ENCODE measurements at regions not wholly inside any gene's neighbourhood (a gene's known extent, or its start where the extent isn't known, plus 50 kb on each side); places are given as distances from the start of the nearest gene placed in this dataset.

- H3K4me3 ChIP-seq (ENCODE audit: insufficient read depth, low read depth, low read length), result no peak overlapping the region
- DNase-seq, result no peak
- no peaks in the 10 kb centered on the region for H3K36me3 ChIP-seq (replicated peaks; ENCODE audit: control insufficient read depth, insufficient read depth, low read length)
- H3K27me3 ChIP-seq (ENCODE audit: control insufficient read depth, insufficient read depth, low read length), result no peaks in the 10 kb centered on the region
Observed at GRCh38 chr3:147956615-147957014, 547.5 kb downstream of the ZIC1 start.

- no peak for DNase-seq
Observed at GRCh38 chr3:147958754-147959153, 549.6 kb downstream of the ZIC1 start.

GRCh38 chr3:147960786-147961185 lies 551.6 kb downstream of the ZIC1 start:
- Histone ChIP-seq H3K4me3 (ENCODE audit: insufficient read depth, low read depth, low read length) (no peak overlapping the region), H3K27me3 (ENCODE audit: control insufficient read depth, insufficient read depth, low read length) (no peaks in the 10 kb centered on the region), H3K36me3 (replicated peaks; ENCODE audit: control insufficient read depth, insufficient read depth, low read length) (no peaks in the 10 kb centered on the region)
- no peak for DNase-seq

More at GRCh38 chr3:147958754-147959153, 549.6 kb downstream of the ZIC1 start:
- no peaks in the 10 kb centered on the region for H3K36me3 ChIP-seq (replicated peaks; ENCODE audit: control insufficient read depth, insufficient read depth, low read length)
- H3K27me3 ChIP-seq (ENCODE audit: control insufficient read depth, insufficient read depth, low read length), result no peaks in the 10 kb centered on the region
- H3K4me3 ChIP-seq (ENCODE audit: insufficient read depth, low read depth, low read length), result no peak overlapping the region

- no peak overlapping the region for H3K4me3 ChIP-seq (ENCODE audit: insufficient read depth, low read depth, low read length)
- H3K27me3 ChIP-seq (ENCODE audit: control insufficient read depth, insufficient read depth, low read length), result no peaks in the 10 kb centered on the region
- DNase-seq, result no peak
- H3K36me3 ChIP-seq (replicated peaks; ENCODE audit: control insufficient read depth, insufficient read depth, low read length), result no peaks in the 10 kb centered on the region
Observed at GRCh38 chr3:147962408-147963164, 553.4 kb downstream of the ZIC1 start.

GRCh38 chr3:147963711-147964110 lies 554.5 kb downstream of the ZIC1 start:
- H3K4me3 ChIP-seq (ENCODE audit: insufficient read depth, low read depth, low read length), result no peak overlapping the region
- H3K27me3 ChIP-seq (ENCODE audit: control insufficient read depth, insufficient read depth, low read length), result no peaks in the 10 kb centered on the region
- H3K36me3 ChIP-seq (replicated peaks; ENCODE audit: control insufficient read depth, insufficient read depth, low read length), result no peaks in the 10 kb centered on the region
- no peak for DNase-seq

- H3K27me3 ChIP-seq (ENCODE audit: control insufficient read depth, insufficient read depth, low read length), result no peaks in the 10 kb centered on the region
- no peak for DNase-seq
- no peak overlapping the region for H3K4me3 ChIP-seq (ENCODE audit: insufficient read depth, low read depth, low read length)
- H3K36me3 ChIP-seq (replicated peaks; ENCODE audit: control insufficient read depth, insufficient read depth, low read length), result no peaks in the 10 kb centered on the region
Observed at GRCh38 chr3:147975165-147975564, 566.0 kb downstream of the ZIC1 start.

- no peaks in the 10 kb centered on the region for H3K27me3 ChIP-seq (ENCODE audit: control insufficient read depth, insufficient read depth, low read length)
- no peak overlapping the region for H3K4me3 ChIP-seq (ENCODE audit: insufficient read depth, low read depth, low read length)
- no peak for DNase-seq
- H3K36me3 ChIP-seq (replicated peaks; ENCODE audit: control insufficient read depth, insufficient read depth, low read length), result no peaks in the 10 kb centered on the region
Observed at GRCh38 chr3:147977001-147977400, 567.8 kb downstream of the ZIC1 start.

GRCh38 chr3:147987549-147987948 lies 578.4 kb downstream of the ZIC1 start:
- Histone ChIP-seq H3K4me3 (ENCODE audit: insufficient read depth, low read depth, low read length) (no peak overlapping the region), H3K27me3 (ENCODE audit: control insufficient read depth, insufficient read depth, low read length) (no peaks in the 10 kb centered on the region), H3K36me3 (replicated peaks; ENCODE audit: control insufficient read depth, insufficient read depth, low read length) (no peaks in the 10 kb centered on the region)
- no peak for DNase-seq

GRCh38 chr3:147989344-147989743 lies 580.2 kb downstream of the ZIC1 start:
- H3K4me3 ChIP-seq (ENCODE audit: insufficient read depth, low read depth, low read length), result no peak overlapping the region
- H3K36me3 ChIP-seq (replicated peaks; ENCODE audit: control insufficient read depth, insufficient read depth, low read length), result no peaks in the 10 kb centered on the region
- DNase-seq, result no peak
- H3K27me3 ChIP-seq (ENCODE audit: control insufficient read depth, insufficient read depth, low read length), result no peaks in the 10 kb centered on the region

- DNase-seq, result no peak
- Histone ChIP-seq H3K27me3 (ENCODE audit: control insufficient read depth, insufficient read depth, low read length) (no peaks in the 10 kb centered on the region), H3K36me3 (replicated peaks; ENCODE audit: control insufficient read depth, insufficient read depth, low read length) (no peaks in the 10 kb centered on the region), H3K4me3 (ENCODE audit: insufficient read depth, low read depth, low read length) (no peak overlapping the region)
Observed at GRCh38 chr3:148002705-148003205, 593.6 kb downstream of the ZIC1 start.

- H3K27me3 ChIP-seq (ENCODE audit: control insufficient read depth, insufficient read depth, low read length), result no peaks in the 10 kb centered on the region
- no peak for DNase-seq
- no peak overlapping the region for H3K4me3 ChIP-seq (ENCODE audit: insufficient read depth, low read depth, low read length)
- no peaks in the 10 kb centered on the region for H3K36me3 ChIP-seq (replicated peaks; ENCODE audit: control insufficient read depth, insufficient read depth, low read length)
Observed at GRCh38 chr3:148004331-148004730, 595.2 kb downstream of the ZIC1 start.

GRCh38 chr3:148005456-148005855 lies 596.3 kb downstream of the ZIC1 start:
- DNase-seq, result no peak
- no peaks in the 10 kb centered on the region for H3K27me3 ChIP-seq (ENCODE audit: control insufficient read depth, insufficient read depth, low read length)
- H3K36me3 ChIP-seq (replicated peaks; ENCODE audit: control insufficient read depth, insufficient read depth, low read length), result no peaks in the 10 kb centered on the region
- H3K4me3 ChIP-seq (ENCODE audit: insufficient read depth, low read depth, low read length), result no peak overlapping the region

- DNase-seq, result no peak
- Histone ChIP-seq H3K36me3 (replicated peaks; ENCODE audit: control insufficient read depth, insufficient read depth, low read length) (no peaks in the 10 kb centered on the region), H3K27me3 (ENCODE audit: control insufficient read depth, insufficient read depth, low read length) (no peaks in the 10 kb centered on the region), H3K4me3 (ENCODE audit: insufficient read depth, low read depth, low read length) (no peak overlapping the region)
Observed at GRCh38 chr3:148006508-148006907, 597.3 kb downstream of the ZIC1 start.

GRCh38 chr3:148008591-148008990 lies 599.4 kb downstream of the ZIC1 start:
- DNase-seq, result no peak
- H3K36me3 ChIP-seq (replicated peaks; ENCODE audit: control insufficient read depth, insufficient read depth, low read length), result no peaks in the 10 kb centered on the region
- H3K27me3 ChIP-seq (ENCODE audit: control insufficient read depth, insufficient read depth, low read length), result no peaks in the 10 kb centered on the region
- no peak overlapping the region for H3K4me3 ChIP-seq (ENCODE audit: insufficient read depth, low read depth, low read length)

GRCh38 chr3:148020861-148021260 lies 611.7 kb downstream of the ZIC1 start:
- DNase-seq, result no peak
- H3K4me3 ChIP-seq (ENCODE audit: insufficient read depth, low read depth, low read length), result no peak overlapping the region
- no peaks in the 10 kb centered on the region for H3K27me3 ChIP-seq (ENCODE audit: control insufficient read depth, insufficient read depth, low read length)
- no peaks in the 10 kb centered on the region for H3K36me3 ChIP-seq (replicated peaks; ENCODE audit: control insufficient read depth, insufficient read depth, low read length)

Measured in H7 (cell line).